H1 (cell line): ENCODE measurements at regions not wholly inside any gene's neighbourhood (a gene's known extent, or its start where the extent isn't known, plus 50 kb on each side); places are given as distances from the start of the nearest gene placed in this dataset.

Experiments used
- CTCF ChIA-PET: fragments of 300-600 bp; sonication (Branson Sonifier 250); formaldehyde crosslinking; loops from one replicate; lab custom pipeline; 2021; ENCODE audit not compliant: partially characterized antibody; lab: Charles Lee
- POLR2A ChIA-PET: fragments of 300-600 bp; sonication (Branson Sonifier 250); formaldehyde crosslinking; loops from one replicate; lab custom pipeline; 2021; ENCODE audit warnings: inconsistent platforms; ENCODE audit not compliant: partially characterized antibody; lab: Charles Lee
- DNase-seq, 2 experiments: peaks; one replicate each; pipeline versions ENCODE4 v3.0.0 to v3.0.0-alpha.2; 2010 to 2022; ENCODE audit warnings: low spot score in 2 of 2, low read depth in 1 of 2, mixed read lengths in 1 of 2
- FAIRE-seq: peaks from 2 replicates; lab custom pipeline; 2011; peaks lifted over from hg19 to GRCh38; lab: Jason Lieb, UNC
- H2AFZ ChIP-seq: 2 replicates; pipeline ENCODE4 v1.8.1; 2012; ENCODE audit warnings: low read length, inconsistent platforms
- H2AK5ac ChIP-seq: 2 replicates; pipeline ENCODE4 v1.6.1; 2013; ENCODE audit warnings: low read depth, low read length
- H2BK120ac ChIP-seq: replicated peaks from 2 replicates; pipeline ENCODE3; 2013; ENCODE audit warnings: low read depth, low read length, inconsistent platforms
- H2BK12ac ChIP-seq: 2 replicates; pipeline ENCODE4 v1.6.1; 2013; ENCODE audit warnings: low read depth, low read length
- H2BK15ac ChIP-seq: 2 replicates; pipeline ENCODE4 v1.6.1; 2013; ENCODE audit warnings: low read length
- H2BK20ac ChIP-seq: 2 replicates; pipeline ENCODE4 v1.6.1; 2013; ENCODE audit warnings: low read length
- H2BK5ac ChIP-seq: 2 replicates; pipeline ENCODE4 v1.6.1; 2013; ENCODE audit warnings: low read depth, low read length
- H3K14ac ChIP-seq: 2 replicates; pipeline ENCODE4 v1.6.1; 2013; ENCODE audit warnings: inconsistent platforms; ENCODE audit not compliant: insufficient read length
- H3K18ac ChIP-seq: 2 replicates; pipeline ENCODE4 v1.6.1; 2013; ENCODE audit warnings: low read length; ENCODE audit errors: extremely low read depth
- H3K23ac ChIP-seq: 2 replicates; pipeline ENCODE4 v1.6.1; 2013; ENCODE audit warnings: inconsistent platforms; ENCODE audit not compliant: insufficient read length
- H3K23me2 ChIP-seq: 2 replicates; pipeline ENCODE4 v1.6.1; 2013; ENCODE audit warnings: low read depth, low read length
- H3K27ac ChIP-seq: 2 replicates; pipeline ENCODE4 v1.6.1; 2011; ENCODE audit warnings: low read depth, low read length, inconsistent platforms
- H3K27me3 ChIP-seq, 4 experiments: replicated peaks in 1 of 4; 1 replicate in 1 of 4; 2 replicates in 3 of 4; pipeline versions ENCODE4 v1.6.1 to v1.8.1; 2011 to 2013; ENCODE audit warnings: low read length in 3 of 4, mild to moderate bottlenecking in 3 of 4, inconsistent platforms in 2 of 4, mixed read lengths in 2 of 4, moderate library complexity in 1 of 4; ENCODE audit not compliant: control insufficient read depth in 3 of 4, insufficient read depth in 3 of 4; ENCODE audit errors: extremely low read depth in 1 of 4
- H3K36me3 ChIP-seq, 4 experiments: 2 replicates each; pipeline versions ENCODE4 v1.6.1 to v1.8.1; 2011 to 2013; ENCODE audit warnings: mild to moderate bottlenecking in 4 of 4, low read length in 3 of 4, moderate library complexity in 2 of 4, control low read depth in 1 of 4, inconsistent platforms in 1 of 4; ENCODE audit not compliant: insufficient read depth in 4 of 4, control insufficient read depth in 2 of 4
- H3K4ac ChIP-seq: replicated peaks from 2 replicates; pipeline ENCODE3; 2013; ENCODE audit warnings: low read length, low read depth, mixed read lengths, inconsistent platforms; ENCODE audit not compliant: insufficient read length
- H3K4me1 ChIP-seq, 4 experiments: replicated peaks in 1 of 4; 1 replicate in 1 of 4; 2 replicates in 3 of 4; pipeline versions ENCODE4 v1.6.1 to v1.8.1; 2011 to 2013; ENCODE audit warnings: low read length in 3 of 4, inconsistent platforms in 2 of 4, mixed read lengths in 1 of 4; ENCODE audit not compliant: insufficient read depth in 4 of 4, control insufficient read depth in 3 of 4
- H3K4me2 ChIP-seq, 2 experiments: 2 replicates each; pipeline versions ENCODE4 v1.6.1 to v1.8.1; 2011 to 2013; ENCODE audit warnings: low read depth in 2 of 2, low read length in 2 of 2, control low read depth in 1 of 2, inconsistent platforms in 1 of 2, mild to moderate bottlenecking in 1 of 2; ENCODE audit not compliant: insufficient read depth in 1 of 2
- H3K4me3 ChIP-seq, 4 experiments: fragments of 200-600, 300-600 bp in 1 of 4; sonication (generic), shearing (Covaris generic), sonication (Bioruptor Twin) in 1 of 4; 2 replicates each; pipeline versions ENCODE4 v1.5.1 to v1.8.1; 2011 to 2016; ENCODE audit warnings: low read length in 4 of 4, low read depth in 3 of 4, control low read depth in 2 of 4, inconsistent platforms in 2 of 4, mild to moderate bottlenecking in 2 of 4, mixed read lengths in 1 of 4, moderate library complexity in 1 of 4; ENCODE audit not compliant: insufficient read depth in 2 of 4; ENCODE audit errors: extremely low read depth in 1 of 4
- H3K56ac ChIP-seq: replicated peaks from 2 replicates; pipeline ENCODE3; 2013; ENCODE audit warnings: low read depth, mild to moderate bottlenecking, mixed read lengths, low read length, inconsistent platforms; ENCODE audit not compliant: insufficient read length
- H3K79me1 ChIP-seq: 2 replicates; pipeline ENCODE4 v1.6.1; 2013; ENCODE audit warnings: low read depth, low read length, control low read depth
- H3K79me2 ChIP-seq, 2 experiments: 2 replicates each; pipeline versions ENCODE4 v1.6.1 to v1.8.1; 2012 to 2013; ENCODE audit warnings: low read length in 2 of 2, mild to moderate bottlenecking in 2 of 2, inconsistent platforms in 1 of 2; ENCODE audit not compliant: insufficient read depth in 2 of 2, control insufficient read depth in 1 of 2
- H3K9ac ChIP-seq, 4 experiments: replicated peaks in 1 of 4; 1 replicate in 1 of 4; 2 replicates in 3 of 4; pipeline versions ENCODE4 v1.6.1 to v1.8.1; 2011 to 2013; ENCODE audit warnings: low read depth in 3 of 4, low read length in 3 of 4, control low read depth in 2 of 4, mild to moderate bottlenecking in 2 of 4, moderate library complexity in 2 of 4, inconsistent platforms in 1 of 4; ENCODE audit errors: extremely low read depth in 1 of 4
- H3K9me3 ChIP-seq, 2 experiments: 2 replicates each; pipeline versions ENCODE4 v1.6.1 to v1.8.1; 2012 to 2013; ENCODE audit warnings: mild to moderate bottlenecking in 2 of 2, moderate library complexity in 2 of 2, control low read depth in 1 of 2, inconsistent platforms in 1 of 2, low read depth in 1 of 2, low read length in 1 of 2, mixed read lengths in 1 of 2; ENCODE audit not compliant: insufficient read depth in 2 of 2
- H4K20me1 ChIP-seq, 2 experiments: replicated peaks in 1 of 2; 2 replicates each; pipeline versions ENCODE3 to v1.8.1; 2011 to 2013; ENCODE audit warnings: inconsistent platforms in 2 of 2, low read length in 2 of 2, mild to moderate bottlenecking in 1 of 2; ENCODE audit not compliant: insufficient read depth in 2 of 2, control insufficient read depth in 1 of 2
- H4K5ac ChIP-seq: 2 replicates; pipeline ENCODE4 v1.6.1; 2013; ENCODE audit warnings: low read length, low read depth, mixed read lengths, inconsistent platforms; ENCODE audit not compliant: insufficient read length
- H4K8ac ChIP-seq: 2 replicates; pipeline ENCODE4 v1.8.0; 2013; ENCODE audit warnings: mild to moderate bottlenecking, moderate library complexity, low read length, inconsistent platforms; ENCODE audit not compliant: insufficient read depth; ENCODE audit errors: extremely low read depth
- H4K91ac ChIP-seq: replicated peaks from 2 replicates; pipeline ENCODE3; 2013; ENCODE audit warnings: low read length, mixed read lengths, inconsistent platforms; ENCODE audit not compliant: insufficient read length
- CEBPB ChIP-seq: IDR thresholded peaks from 2 replicates; pipeline ENCODE4 v1.6.1; 2012; ENCODE audit warnings: low read depth, low read length
- CHD1 ChIP-seq: IDR thresholded peaks from 2 replicates; pipeline ENCODE4 v1.6.1; 2012; ENCODE audit warnings: low read depth, low read length, improper control_type of control experiment
- CTBP2 ChIP-seq: IDR thresholded peaks from 2 replicates; pipeline ENCODE4 v1.7.0; 2011; ENCODE audit warnings: borderline replicate concordance, mild to moderate bottlenecking, moderate library complexity, mixed read lengths, low read length; ENCODE audit not compliant: insufficient read depth, insufficient read length
- POU5F1 ChIP-seq: IDR thresholded peaks from 2 replicates; pipeline ENCODE4 v1.6.1; 2011; ENCODE audit warnings: low read depth, mild to moderate bottlenecking, low read length, moderate library complexity
- RFX5 ChIP-seq: IDR thresholded peaks from 2 replicates; pipeline ENCODE4 v1.6.1; 2011; ENCODE audit warnings: low read depth, low read length, improper control_type of control experiment, borderline replicate concordance
- RXRA ChIP-seq: IDR thresholded peaks from 2 replicates; pipeline ENCODE4 v1.6.1; 2011; ENCODE audit warnings: low read depth, mild to moderate bottlenecking, low read length, moderate library complexity; ENCODE audit not compliant: insufficient read depth
- SP4 ChIP-seq: IDR thresholded peaks from 2 replicates; pipeline ENCODE4 v1.6.1; 2012; ENCODE audit warnings: low read length, inconsistent platforms
- TAF1 ChIP-seq: IDR thresholded peaks from 2 replicates; pipeline ENCODE4 v1.6.1; 2011; ENCODE audit warnings: mild to moderate bottlenecking, low read depth, low read length
- TBP ChIP-seq: IDR thresholded peaks from 2 replicates; pipeline ENCODE4 v1.6.1; 2011; ENCODE audit warnings: low read depth, low read length, improper control_type of control experiment
- USF2 ChIP-seq: IDR thresholded peaks from 2 replicates; pipeline ENCODE4 v1.6.1; 2011; ENCODE audit warnings: low read length, improper control_type of control experiment
- WGBS, 2 experiments: shearing (Covaris generic) in 1 of 2; methylation state at CpG; one replicate each; pipeline versions ENCODE4 v1.1.6 to v1.1.7; 2013 to 2015; ENCODE audit warnings: low lambda C conversion rate in 2 of 2, mixed read lengths in 2 of 2, inconsistent platforms in 1 of 2, low coverage in 1 of 2, missing lambda C conversion rate in 1 of 2; ENCODE audit not compliant: insufficient replicate concordance in 2 of 2, insufficient coverage in 1 of 2, insufficient read length in 1 of 2; ENCODE audit errors: extremely low coverage in 1 of 2, missing lambda C conversion rate in 1 of 2; 5-methylcytosine and 5-hydroxymethylcytosine counted together
- TF ChIP-seq, protein P1 (sequence below): IDR thresholded peaks from 2 replicates; pipeline ENCODE4 v1.6.1; 2012; ENCODE audit warnings: low read length, inconsistent platforms

- H3K4me3 ChIP-seq = no peak overlapping the region
- 83% methylated on average over 4 of the region's 4 CpGs; no CpG with 5 or more reads in 1 of the 2 experiments for WGBS, 2 experiments
- H3K9ac ChIP-seq = no peak overlapping the region
- no peak overlapping the region for H3K27ac ChIP-seq
- no peaks in the 10 kb centered on the region for H3K27me3 ChIP-seq
- H4K91ac ChIP-seq = no peak overlapping the region
- H4K20me1 ChIP-seq = no peaks in the 10 kb centered on the region
- H2BK5ac ChIP-seq = no peak overlapping the region
- no peak overlapping the region for H4K5ac ChIP-seq
- H3K4me1 ChIP-seq = no peaks in the 10 kb centered on the region
- no peak overlapping the region for H3K4ac ChIP-seq
- no peak overlapping the region for H2BK15ac ChIP-seq
- ChIA-PET CTCF (interaction anchor here (0.6 kb wide), 1 partner anchor 94 kb away, joined by 3 read pairs; no protein-coding TSS in a partner anchor), POLR2A (no interaction called here)
- no peak overlapping the region for H2AFZ ChIP-seq
- FAIRE-seq = no peak
- no peak overlapping the region for H3K4me2 ChIP-seq
- no peaks in the 10 kb centered on the region for H3K79me2 ChIP-seq
- H4K8ac ChIP-seq = no peak overlapping the region
- H2BK12ac ChIP-seq = no peak overlapping the region
- H3K36me3 ChIP-seq = no peaks in the 10 kb centered on the region
- no peak overlapping the region for H2AK5ac ChIP-seq
- H3K9me3 ChIP-seq = 0 out of 4 replicates have a peak, but pooled peaks cover 3% of the 10 kb centered on the region in 2 experiments
- no peaks in the 10 kb centered on the region for H3K23me2 ChIP-seq
- no peak for DNase-seq
- no peak overlapping the region for H3K18ac ChIP-seq
- H3K56ac ChIP-seq = no peak overlapping the region
- no peak overlapping the region for H2BK120ac ChIP-seq
- H2BK20ac ChIP-seq = no peak overlapping the region
- no peak overlapping the region for H3K14ac ChIP-seq
- no peaks in the 10 kb centered on the region for H3K79me1 ChIP-seq
- H3K23ac ChIP-seq = no peak overlapping the region
- TF ChIP-seq SP4 (no peak), TAF1 (no peak), POU5F1 (no peak), RFX5 (no peak), CEBPB (no peak), CTBP2 (no peak), RXRA (no peak), TBP (no peak), CHD1 (no peak), USF2 (no peak)
- TF ChIP-seq, protein P1, sequence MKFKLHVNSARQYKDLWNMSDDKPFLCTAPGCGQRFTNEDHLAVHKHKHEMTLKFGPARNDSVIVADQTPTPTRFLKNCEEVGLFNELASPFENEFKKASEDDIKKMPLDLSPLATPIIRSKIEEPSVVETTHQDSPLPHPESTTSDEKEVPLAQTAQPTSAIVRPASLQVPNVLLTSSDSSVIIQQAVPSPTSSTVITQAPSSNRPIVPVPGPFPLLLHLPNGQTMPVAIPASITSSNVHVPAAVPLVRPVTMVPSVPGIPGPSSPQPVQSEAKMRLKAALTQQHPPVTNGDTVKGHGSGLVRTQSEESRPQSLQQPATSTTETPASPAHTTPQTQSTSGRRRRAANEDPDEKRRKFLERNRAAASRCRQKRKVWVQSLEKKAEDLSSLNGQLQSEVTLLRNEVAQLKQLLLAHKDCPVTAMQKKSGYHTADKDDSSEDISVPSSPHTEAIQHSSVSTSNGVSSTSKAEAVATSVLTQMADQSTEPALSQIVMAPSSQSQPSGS = no peak
Observed at GRCh38 chr1:68558321-68559026, 61.6 kb upstream of the DEPDC1 start.
